Peyer's patch (tissue), 4 donors: ENCODE measurements at regions not wholly inside any gene's neighbourhood (a gene's known extent, or its start where the extent isn't known, plus 50 kb on each side); places are given as distances from the start of the nearest gene placed in this dataset.

Source experiments
- DNase-seq, 3 donors: peaks; one replicate each; pipeline ENCODE4 v3.0.0-alpha.2; 2017 to 2019
- H3K27ac ChIP-seq, 4 donors: fragments of 200-600 bp; sonication (generic); one replicate each; pipeline ENCODE4 v1.5.1; 2016 to 2019
- H3K27me3 ChIP-seq, 2 donors: fragments of 200-600 bp; sonication (generic); one replicate each; pipeline ENCODE4 v1.5.1; 2019
- H3K36me3 ChIP-seq, 3 donors: fragments of 200-600 bp; sonication (generic); one replicate each; pipeline ENCODE4 v1.5.1; 2016 to 2019
- H3K4me1 ChIP-seq, 4 donors: fragments of 200-600 bp; sonication (generic); one replicate each; pipeline ENCODE4 v1.5.1; 2016 to 2019
- H3K4me3 ChIP-seq, 4 donors: fragments of 200-600 bp; sonication (generic); 1 replicate in 3 of 4; 2 replicates in 1 of 4; pipeline ENCODE4 v1.5.1; 2016 to 2019; ENCODE audit warnings: mild to moderate bottlenecking in 1 of 4
- H3K9me3 ChIP-seq, 4 donors: fragments of 200-600 bp; sonication (generic); one replicate each; pipeline ENCODE4 v1.5.1; 2016 to 2019; ENCODE audit warnings: mild to moderate bottlenecking in 1 of 4
- POLR2A ChIP-seq, 2 donors: fragments of 450-650 bp; IDR thresholded peaks; one replicate each; pipeline ENCODE4 v1.5.1; 2017; ENCODE audit warnings: antibody characterized with exemption in 2 of 2, mild to moderate bottlenecking in 2 of 2, moderate library complexity in 2 of 2
- TF ChIP-seq, protein P1 (sequence below), 6 experiments: fragments of 450-650 bp in 4 of 6; fragments of 200-600 bp in 2 of 6; sonication (generic) in 1 of 6; IDR thresholded peaks; one replicate each; pipeline ENCODE4 v1.5.1; 2017 to 2019; ENCODE audit warnings: antibody characterized with exemption in 6 of 6, mild to moderate bottlenecking in 3 of 6, moderate library complexity in 1 of 6

DNA sequence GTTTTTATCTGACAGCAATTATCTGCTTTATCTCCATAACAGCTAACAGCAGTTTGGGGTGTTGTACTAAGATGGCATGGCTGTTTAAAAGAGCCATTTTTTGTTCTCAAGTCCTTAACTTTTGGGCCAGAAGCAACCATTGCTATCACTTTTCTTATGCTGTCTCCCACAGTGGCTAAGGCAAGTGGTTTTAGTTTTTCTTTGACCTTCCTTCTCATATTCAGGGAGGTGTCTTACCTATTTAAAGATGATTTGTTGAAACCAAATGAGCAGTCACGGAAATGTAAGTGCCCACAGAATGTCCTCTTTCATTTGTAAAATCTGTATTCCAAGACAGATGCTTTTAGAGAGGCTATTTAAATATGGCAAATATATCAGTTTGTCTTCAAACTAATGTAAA lies 96.8 kb upstream of the USP15 start:
- Histone ChIP-seq H3K9me3 (no peaks in the 10 kb centered on the region), H3K27me3 (no peaks in the 10 kb centered on the region), H3K4me1 (no peaks in the 10 kb centered on the region), H3K4me3 (no peak overlapping the region), H3K27ac (no peak overlapping the region), H3K36me3 (no peaks in the 10 kb centered on the region)
- no peak for DNase-seq
- TF ChIP-seq POLR2A (IDR thresholded peaks at IDR 0.05): no peak
- TF ChIP-seq, protein P1, sequence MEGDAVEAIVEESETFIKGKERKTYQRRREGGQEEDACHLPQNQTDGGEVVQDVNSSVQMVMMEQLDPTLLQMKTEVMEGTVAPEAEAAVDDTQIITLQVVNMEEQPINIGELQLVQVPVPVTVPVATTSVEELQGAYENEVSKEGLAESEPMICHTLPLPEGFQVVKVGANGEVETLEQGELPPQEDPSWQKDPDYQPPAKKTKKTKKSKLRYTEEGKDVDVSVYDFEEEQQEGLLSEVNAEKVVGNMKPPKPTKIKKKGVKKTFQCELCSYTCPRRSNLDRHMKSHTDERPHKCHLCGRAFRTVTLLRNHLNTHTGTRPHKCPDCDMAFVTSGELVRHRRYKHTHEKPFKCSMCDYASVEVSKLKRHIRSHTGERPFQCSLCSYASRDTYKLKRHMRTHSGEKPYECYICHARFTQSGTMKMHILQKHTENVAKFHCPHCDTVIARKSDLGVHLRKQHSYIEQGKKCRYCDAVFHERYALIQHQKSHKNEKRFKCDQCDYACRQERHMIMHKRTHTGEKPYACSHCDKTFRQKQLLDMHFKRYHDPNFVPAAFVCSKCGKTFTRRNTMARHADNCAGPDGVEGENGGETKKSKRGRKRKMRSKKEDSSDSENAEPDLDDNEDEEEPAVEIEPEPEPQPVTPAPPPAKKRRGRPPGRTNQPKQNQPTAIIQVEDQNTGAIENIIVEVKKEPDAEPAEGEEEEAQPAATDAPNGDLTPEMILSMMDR (IDR thresholded peaks at IDR 0.05): no peak

DNA sequence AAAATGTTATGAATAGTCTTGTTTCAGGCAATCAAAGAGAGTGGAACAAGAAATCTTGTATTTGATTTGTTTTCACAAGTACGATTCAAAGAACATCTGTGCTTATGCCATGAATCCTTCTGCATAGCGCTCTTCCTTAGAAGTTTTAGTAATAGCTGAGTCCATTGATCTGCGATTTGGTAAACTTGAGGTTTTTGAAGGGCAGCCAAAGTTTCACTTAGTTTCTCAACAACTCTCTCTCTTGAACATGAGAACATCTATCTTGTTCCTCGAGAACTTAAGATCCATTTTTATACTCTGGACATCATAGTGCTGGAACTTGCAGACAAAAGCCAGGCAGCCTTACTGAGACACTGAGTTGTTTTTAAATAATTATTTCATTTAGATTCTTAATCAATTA lies 96.2 kb upstream of the USP15 start:
- H3K9me3 ChIP-seq: no peaks in the 10 kb centered on the region
- no peaks in the 10 kb centered on the region for H3K36me3 ChIP-seq
- no peak for DNase-seq
- no peak overlapping the region for H3K27ac ChIP-seq
- H3K27me3 ChIP-seq: no peaks in the 10 kb centered on the region
- TF ChIP-seq POLR2A (IDR thresholded peaks at IDR 0.05): no peak
- TF ChIP-seq, protein P1 (IDR thresholded peaks at IDR 0.05): no peak
- H3K4me3 ChIP-seq: no peak overlapping the region
- H3K4me1 ChIP-seq: no peaks in the 10 kb centered on the region

- no peak for DNase-seq
- Histone ChIP-seq H3K4me1 (no peaks in the 10 kb centered on the region), H3K27ac (no peak overlapping the region), H3K36me3 (no peaks in the 10 kb centered on the region), H3K4me3 (no peak overlapping the region), H3K27me3 (no peaks in the 10 kb centered on the region), H3K9me3 (no peaks in the 10 kb centered on the region)
- TF ChIP-seq, protein P1 (IDR thresholded peaks at IDR 0.05): no peak
- no peak for TF ChIP-seq POLR2A (IDR thresholded peaks at IDR 0.05)
These were observed 93.7 kb upstream of the USP15 start for GRCh38 chr12:62166525-62166924.

- TF ChIP-seq POLR2A (IDR thresholded peaks at IDR 0.05): no peak
- TF ChIP-seq, protein P1 (IDR thresholded peaks at IDR 0.05): no peak
- DNase-seq: no peak
- no peaks in the 10 kb centered on the region for H3K9me3 ChIP-seq
These were observed 91.8 kb upstream of the USP15 start for GRCh38 chr12:62168411-62168810.

DNA sequence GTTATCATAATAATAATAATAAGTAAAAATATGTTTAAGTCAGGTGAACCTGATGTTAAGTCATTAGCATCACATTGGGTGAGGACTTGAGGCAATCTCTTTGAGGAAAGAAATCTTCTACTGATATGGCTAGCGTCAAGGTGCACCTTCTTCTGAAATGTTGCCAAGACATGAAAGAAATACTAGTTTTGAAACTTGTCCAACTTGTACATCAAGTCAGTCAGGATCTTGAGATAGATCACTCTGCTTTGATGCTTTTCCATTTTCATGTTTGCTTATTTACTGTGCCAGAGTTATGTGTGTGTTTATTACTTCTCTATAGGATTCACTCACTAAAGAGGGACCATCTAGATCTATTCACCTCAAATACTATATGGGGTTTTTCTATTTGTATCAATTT lies 90.0 kb upstream of the USP15 start:
- H3K27me3 ChIP-seq: no peaks in the 10 kb centered on the region
- TF ChIP-seq, protein P1 (IDR thresholded peaks at IDR 0.05): no peak
- no peak for TF ChIP-seq POLR2A (IDR thresholded peaks at IDR 0.05)
- no peak overlapping the region for H3K27ac ChIP-seq
- no peaks in the 10 kb centered on the region for H3K36me3 ChIP-seq
- no peaks in the 10 kb centered on the region for H3K4me1 ChIP-seq
- H3K4me3 ChIP-seq: no peak overlapping the region
- no peak for DNase-seq
- no peaks in the 10 kb centered on the region for H3K9me3 ChIP-seq

More at GRCh38 chr12:62168411-62168810, 91.8 kb upstream of the USP15 start:
- Histone ChIP-seq H3K27ac (no peak overlapping the region), H3K36me3 (no peaks in the 10 kb centered on the region), H3K4me3 (no peak overlapping the region), H3K4me1 (no peaks in the 10 kb centered on the region), H3K27me3 (no peaks in the 10 kb centered on the region)
